ENCODE measurements at regions not wholly inside any gene's neighbourhood (a gene's known extent, or its start where the extent isn't known, plus 50 kb on each side); places are given as distances from the start of the nearest gene placed in this dataset.

DNA sequence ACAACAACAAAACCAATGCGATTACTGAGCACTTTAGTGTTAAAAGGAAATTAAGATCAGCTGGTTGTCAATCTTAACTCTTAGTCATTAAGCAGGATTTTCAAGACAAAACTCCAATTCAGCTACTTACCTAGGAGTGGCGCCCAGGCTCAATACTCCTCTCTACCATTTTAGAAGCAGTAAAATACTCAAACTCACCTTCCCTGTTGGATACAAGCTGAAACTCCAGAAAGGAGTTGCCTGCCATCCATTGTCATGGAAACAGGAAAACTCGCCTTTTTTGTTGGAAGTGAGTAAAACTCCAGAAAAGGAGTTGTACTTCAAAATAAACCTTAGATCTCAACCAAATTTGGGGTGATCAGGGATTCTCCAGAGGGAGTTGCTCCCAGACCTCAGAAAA lies 127.0 kb upstream of the F3 start:
- Mint-ChIP-seq H3K4me1 (ENCODE audit: low read depth, unreplicated experiment) (peaks cover 20% of the 10 kb centered on the region), H3K9me3 (ENCODE audit: low read depth, unreplicated experiment) (no peaks in the 10 kb centered on the region), H3K27ac (ENCODE audit: unreplicated experiment) (no peak overlapping the region), H3K4me3 (ENCODE audit: low read depth, unreplicated experiment) (no peak overlapping the region), H3K36me3 (ENCODE audit: insufficient read depth, unreplicated experiment) (peaks cover 5% of the 10 kb centered on the region), H3K27me3 (ENCODE audit: unreplicated experiment) (no peaks in the 10 kb centered on the region)
- TF ChIP-seq, protein P1, sequence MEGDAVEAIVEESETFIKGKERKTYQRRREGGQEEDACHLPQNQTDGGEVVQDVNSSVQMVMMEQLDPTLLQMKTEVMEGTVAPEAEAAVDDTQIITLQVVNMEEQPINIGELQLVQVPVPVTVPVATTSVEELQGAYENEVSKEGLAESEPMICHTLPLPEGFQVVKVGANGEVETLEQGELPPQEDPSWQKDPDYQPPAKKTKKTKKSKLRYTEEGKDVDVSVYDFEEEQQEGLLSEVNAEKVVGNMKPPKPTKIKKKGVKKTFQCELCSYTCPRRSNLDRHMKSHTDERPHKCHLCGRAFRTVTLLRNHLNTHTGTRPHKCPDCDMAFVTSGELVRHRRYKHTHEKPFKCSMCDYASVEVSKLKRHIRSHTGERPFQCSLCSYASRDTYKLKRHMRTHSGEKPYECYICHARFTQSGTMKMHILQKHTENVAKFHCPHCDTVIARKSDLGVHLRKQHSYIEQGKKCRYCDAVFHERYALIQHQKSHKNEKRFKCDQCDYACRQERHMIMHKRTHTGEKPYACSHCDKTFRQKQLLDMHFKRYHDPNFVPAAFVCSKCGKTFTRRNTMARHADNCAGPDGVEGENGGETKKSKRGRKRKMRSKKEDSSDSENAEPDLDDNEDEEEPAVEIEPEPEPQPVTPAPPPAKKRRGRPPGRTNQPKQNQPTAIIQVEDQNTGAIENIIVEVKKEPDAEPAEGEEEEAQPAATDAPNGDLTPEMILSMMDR (IDR thresholded peaks at IDR 0.05; ENCODE audit: unreplicated experiment) = no peak
- intact Hi-C loops (cut with micrococcal nuclease; ENCODE audit: unreplicated experiment) = no loop called here
- no peak for DNase-seq
- BruUV-seq (replicated peaks) = no TSS peak
- CTCF ChIA-PET = interaction anchor here (0.6 kb wide), 1 partner anchor 129 kb away, joined by 5 read pairs; no protein-coding TSS in a partner anchor

DNA sequence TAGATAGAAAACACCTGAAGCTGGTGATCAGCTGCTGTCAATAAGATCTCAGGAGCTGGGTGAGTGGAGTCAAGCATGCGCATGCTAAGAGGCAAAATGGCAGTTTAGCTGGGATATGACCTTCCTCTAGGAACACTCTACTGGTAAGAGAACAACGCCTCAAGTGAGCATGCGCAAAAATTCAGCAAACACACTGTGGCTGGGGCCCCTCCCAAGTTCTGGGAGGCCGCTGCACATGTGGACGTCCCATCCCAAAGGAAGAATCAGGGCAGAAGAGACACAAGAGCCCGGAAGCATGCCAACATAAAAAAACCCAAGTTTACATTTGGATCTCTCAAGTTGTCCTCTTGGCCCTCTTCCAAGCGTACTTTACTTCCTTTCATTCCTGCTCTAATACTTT lies 126.3 kb upstream of the F3 start:
- no peak for DNase-seq
- TF ChIP-seq, protein P1 (IDR thresholded peaks at IDR 0.05; ENCODE audit: unreplicated experiment) = no peak
- Mint-ChIP-seq H3K9me3 (ENCODE audit: low read depth, unreplicated experiment) (no peaks in the 10 kb centered on the region), H3K36me3 (ENCODE audit: insufficient read depth, unreplicated experiment) (peaks cover 5% of the 10 kb centered on the region), H3K4me1 (ENCODE audit: low read depth, unreplicated experiment) (peaks cover 20% of the 10 kb centered on the region), H3K27me3 (ENCODE audit: unreplicated experiment) (no peaks in the 10 kb centered on the region), H3K4me3 (ENCODE audit: low read depth, unreplicated experiment) (no peak overlapping the region), H3K27ac (ENCODE audit: unreplicated experiment) (peak overlapping the region; percentile 37)
- intact Hi-C loops (cut with micrococcal nuclease; ENCODE audit: unreplicated experiment) = no loop called here
- no TSS peak for BruUV-seq (replicated peaks)
- CTCF ChIA-PET = no interaction called here

DNA sequence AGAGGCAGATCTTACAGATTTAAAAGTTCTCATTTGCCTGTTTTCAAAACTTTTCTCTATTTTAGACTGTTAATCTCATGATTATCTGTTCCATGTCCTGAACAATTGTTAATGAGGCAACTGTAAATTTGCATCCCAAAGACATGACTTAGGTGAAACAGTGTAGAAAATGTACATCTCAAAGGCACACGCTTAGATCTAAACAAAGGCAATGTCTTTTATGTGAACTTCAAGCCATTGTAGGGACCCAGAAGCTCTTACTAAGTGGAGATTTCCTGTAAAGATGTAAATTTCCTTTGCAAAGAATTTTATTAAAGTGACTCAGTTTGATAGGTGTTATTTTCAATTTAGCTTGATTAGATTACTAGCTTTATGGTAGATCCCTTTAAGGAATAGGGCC lies 125.2 kb upstream of the F3 start:
- TF ChIP-seq, protein P1 (IDR thresholded peaks at IDR 0.05; ENCODE audit: unreplicated experiment) = no peak
- CTCF ChIA-PET = interaction anchor here (1.0 kb wide), 1 partner anchor 55 kb away, joined by 3 read pairs; no protein-coding TSS in a partner anchor
- intact Hi-C loops (cut with micrococcal nuclease; ENCODE audit: unreplicated experiment) = no loop called here
- H3K27me3 Mint-ChIP-seq (ENCODE audit: unreplicated experiment) = no peaks in the 10 kb centered on the region
- no peak overlapping the region for H3K4me3 Mint-ChIP-seq (ENCODE audit: low read depth, unreplicated experiment)
- no peaks in the 10 kb centered on the region for H3K9me3 Mint-ChIP-seq (ENCODE audit: low read depth, unreplicated experiment)
- peaks cover 24% of the 10 kb centered on the region for H3K4me1 Mint-ChIP-seq (ENCODE audit: low read depth, unreplicated experiment)
- H3K27ac Mint-ChIP-seq (ENCODE audit: unreplicated experiment) = no peak overlapping the region
- peaks cover 5% of the 10 kb centered on the region for H3K36me3 Mint-ChIP-seq (ENCODE audit: insufficient read depth, unreplicated experiment)
- no TSS peak for BruUV-seq (replicated peaks)
- DNase-seq = no peak

DNA sequence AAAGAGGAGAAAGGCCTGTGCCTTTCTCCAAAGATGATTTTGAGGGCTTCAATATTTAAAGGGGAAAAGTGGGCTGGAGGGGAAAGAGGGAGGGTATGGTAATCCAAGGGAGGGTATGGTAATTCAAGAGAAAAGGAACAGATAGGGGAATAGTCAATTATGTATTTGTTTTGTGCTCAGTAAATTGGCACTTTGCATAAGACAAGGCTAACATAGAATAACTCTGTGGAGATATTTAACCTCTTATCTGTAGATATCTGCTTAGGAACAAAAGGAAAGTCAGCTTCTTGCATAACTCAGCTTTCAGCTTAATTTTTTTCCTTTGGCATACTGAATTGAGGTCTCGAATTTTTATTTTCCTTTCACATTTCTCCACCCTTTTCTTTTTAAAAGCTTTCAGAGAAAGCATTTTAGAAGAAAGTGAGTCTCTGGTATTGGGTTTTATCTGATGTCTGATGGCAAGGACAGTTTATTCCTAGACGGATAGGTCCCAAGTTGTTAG lies 119.9 kb upstream of the F3 start:
- no peak overlapping the region for H3K27ac Mint-ChIP-seq (ENCODE audit: unreplicated experiment)
- no TSS peak for BruUV-seq (replicated peaks)
- no peak overlapping the region for H3K4me3 Mint-ChIP-seq (ENCODE audit: low read depth, unreplicated experiment)
- no peaks in the 10 kb centered on the region for H3K9me3 Mint-ChIP-seq (ENCODE audit: low read depth, unreplicated experiment)
- no peaks in the 10 kb centered on the region for H3K36me3 Mint-ChIP-seq (ENCODE audit: insufficient read depth, unreplicated experiment)
- no peaks in the 10 kb centered on the region for H3K27me3 Mint-ChIP-seq (ENCODE audit: unreplicated experiment)
- DNase-seq = no peak
- peaks cover 48% of the 10 kb centered on the region for H3K4me1 Mint-ChIP-seq (ENCODE audit: low read depth, unreplicated experiment)
- CTCF ChIA-PET = no interaction called here
- TF ChIP-seq, protein P1 (IDR thresholded peaks at IDR 0.05; ENCODE audit: unreplicated experiment) = no peak
- intact Hi-C loops (cut with micrococcal nuclease; ENCODE audit: unreplicated experiment) = no loop called here

Data from Calu3 (cell line).